ENCODE measurements at regions not wholly inside any gene's neighbourhood (a gene's known extent, or its start where the extent isn't known, plus 50 kb on each side); places are given as distances from the start of the nearest gene placed in this dataset.

DNA sequence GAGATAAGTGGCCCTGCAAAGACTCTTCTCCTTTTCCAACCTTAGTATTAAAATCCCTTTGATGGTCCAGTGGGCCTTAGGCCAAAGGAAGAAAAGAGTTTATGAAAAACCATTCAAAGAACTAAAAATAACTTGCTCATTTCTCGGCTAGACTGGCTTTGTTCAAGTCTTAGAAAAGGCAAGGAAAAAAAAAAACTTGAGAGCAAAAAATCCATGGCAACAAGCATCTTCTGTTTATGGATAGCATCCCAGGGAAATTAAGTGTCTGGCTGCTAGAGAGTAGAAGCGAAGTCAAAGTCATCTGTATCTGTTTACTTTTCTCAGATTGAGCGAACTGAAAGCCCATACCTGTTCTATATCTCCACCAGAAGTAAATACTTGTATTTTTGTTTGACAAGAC lies 129.6 kb downstream of the KCTD15 start:
- Histone ChIP-seq H3K27ac (ENCODE audit: low read depth, low read length) (no peak overlapping the region), H3F3A (ENCODE audit: control insufficient read depth, insufficient read depth) (no peaks in the 10 kb centered on the region), H3K79me2 (ENCODE audit: control insufficient read depth, low read length) (no peaks in the 10 kb centered on the region), H3K9me3 (ENCODE audit: control insufficient read depth, insufficient read depth, low read length) (no peaks in the 10 kb centered on the region), H3K27me3 (ENCODE audit: control insufficient read depth, low read length) (no peaks in the 10 kb centered on the region), H3K9me2 (replicated peaks; ENCODE audit: control insufficient read depth, low read length) (no peaks in the 10 kb centered on the region), H3K4me3 (ENCODE audit: low read length) (no peak overlapping the region), H3K4me1 (ENCODE audit: control insufficient read depth, low read length) (no peaks in the 10 kb centered on the region), H4K20me1 (ENCODE audit: control insufficient read depth, insufficient read depth, low read depth, low read length) (no peaks in the 10 kb centered on the region), H3K4me2 (ENCODE audit: low read length) (no peak overlapping the region), H3K36me3 (ENCODE audit: control insufficient read depth, low read length) (no peaks in the 10 kb centered on the region)
- TF ChIP-seq, protein P1, sequence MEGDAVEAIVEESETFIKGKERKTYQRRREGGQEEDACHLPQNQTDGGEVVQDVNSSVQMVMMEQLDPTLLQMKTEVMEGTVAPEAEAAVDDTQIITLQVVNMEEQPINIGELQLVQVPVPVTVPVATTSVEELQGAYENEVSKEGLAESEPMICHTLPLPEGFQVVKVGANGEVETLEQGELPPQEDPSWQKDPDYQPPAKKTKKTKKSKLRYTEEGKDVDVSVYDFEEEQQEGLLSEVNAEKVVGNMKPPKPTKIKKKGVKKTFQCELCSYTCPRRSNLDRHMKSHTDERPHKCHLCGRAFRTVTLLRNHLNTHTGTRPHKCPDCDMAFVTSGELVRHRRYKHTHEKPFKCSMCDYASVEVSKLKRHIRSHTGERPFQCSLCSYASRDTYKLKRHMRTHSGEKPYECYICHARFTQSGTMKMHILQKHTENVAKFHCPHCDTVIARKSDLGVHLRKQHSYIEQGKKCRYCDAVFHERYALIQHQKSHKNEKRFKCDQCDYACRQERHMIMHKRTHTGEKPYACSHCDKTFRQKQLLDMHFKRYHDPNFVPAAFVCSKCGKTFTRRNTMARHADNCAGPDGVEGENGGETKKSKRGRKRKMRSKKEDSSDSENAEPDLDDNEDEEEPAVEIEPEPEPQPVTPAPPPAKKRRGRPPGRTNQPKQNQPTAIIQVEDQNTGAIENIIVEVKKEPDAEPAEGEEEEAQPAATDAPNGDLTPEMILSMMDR (IDR thresholded peaks at IDR 0.05; ENCODE audit: low read depth, low read length, poor library complexity, severe bottlenecking) = no peak
- TF ChIP-seq EZH2phosphoT487 (IDR thresholded peaks at IDR 0.05; ENCODE audit: borderline replicate concordance, low read length) = no peak

DNA sequence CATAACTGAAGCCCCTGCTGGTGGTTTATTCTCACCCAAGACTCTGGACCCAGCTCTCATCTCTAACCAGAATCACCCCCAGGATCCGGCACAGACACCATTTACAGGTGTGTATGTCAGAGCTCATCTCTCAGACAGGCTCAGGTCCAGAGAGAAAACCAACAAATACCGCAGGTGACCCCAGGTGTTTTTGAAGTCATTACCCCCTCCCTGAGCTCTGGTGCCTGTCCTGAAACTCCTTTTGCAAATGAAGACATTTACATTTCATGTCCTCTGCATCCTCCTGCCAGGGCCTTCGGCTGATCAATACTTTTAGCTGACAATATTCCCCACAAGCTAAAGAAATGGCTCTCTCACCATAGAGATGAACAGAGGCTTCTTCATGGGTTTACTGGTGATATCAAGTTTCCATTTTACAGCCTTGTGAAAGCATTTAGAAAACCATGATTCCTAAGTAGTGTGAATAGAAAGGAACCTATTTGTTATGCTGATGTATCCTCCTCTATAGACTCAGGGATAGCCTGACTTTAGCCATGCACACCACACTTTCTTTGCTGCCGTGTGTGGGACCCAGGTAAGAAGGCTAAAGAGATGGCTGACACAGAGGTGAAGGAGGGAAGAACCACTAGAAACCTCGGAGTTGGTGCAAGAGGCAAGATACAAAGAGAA lies 131.3 kb downstream of the KCTD15 start:
- Histone ChIP-seq H3K27ac (ENCODE audit: low read depth, low read length) (no peak overlapping the region), H3K9me2 (replicated peaks; ENCODE audit: control insufficient read depth, low read length) (no peaks in the 10 kb centered on the region), H3K36me3 (ENCODE audit: control insufficient read depth, low read length) (no peaks in the 10 kb centered on the region), H4K20me1 (ENCODE audit: control insufficient read depth, insufficient read depth, low read depth, low read length) (no peaks in the 10 kb centered on the region), H3K9me3 (ENCODE audit: control insufficient read depth, insufficient read depth, low read length) (no peaks in the 10 kb centered on the region), H3K79me2 (ENCODE audit: control insufficient read depth, low read length) (no peaks in the 10 kb centered on the region), H3F3A (ENCODE audit: control insufficient read depth, insufficient read depth) (no peaks in the 10 kb centered on the region), H3K4me1 (ENCODE audit: control insufficient read depth, low read length) (no peaks in the 10 kb centered on the region), H3K4me3 (ENCODE audit: low read length) (no peak overlapping the region), H3K4me2 (ENCODE audit: low read length) (no peak overlapping the region), H3K27me3 (ENCODE audit: control insufficient read depth, low read length) (no peaks in the 10 kb centered on the region)
- TF ChIP-seq, protein P1 (IDR thresholded peaks at IDR 0.05; ENCODE audit: low read depth, low read length, poor library complexity, severe bottlenecking) = no peak
- TF ChIP-seq EZH2phosphoT487 (IDR thresholded peaks at IDR 0.05; ENCODE audit: borderline replicate concordance, low read length) = no peak

DNA sequence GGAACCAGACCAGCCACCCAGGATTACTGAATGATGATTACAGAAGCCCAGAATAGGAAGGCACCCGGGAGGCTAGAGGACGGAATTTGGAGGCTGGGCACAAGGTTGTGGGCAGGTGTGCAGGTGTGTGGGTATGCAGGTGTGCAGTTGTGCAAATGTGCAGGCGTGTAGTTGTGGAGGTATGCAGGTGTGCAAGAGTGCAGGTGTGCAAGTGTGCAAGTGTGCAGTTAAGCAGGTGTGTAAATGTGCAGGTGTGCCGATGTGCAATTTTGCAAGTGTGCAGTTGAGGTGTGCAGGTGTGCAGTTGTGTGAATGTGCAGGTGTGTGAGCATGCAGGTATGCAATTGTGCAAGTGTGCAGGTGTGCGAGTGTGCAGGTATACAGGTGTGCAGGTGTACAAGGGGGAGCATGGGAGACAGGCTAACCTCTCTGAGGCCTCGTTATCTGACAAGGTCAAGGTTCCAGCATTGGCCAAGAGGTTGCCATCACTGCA lies 131.8 kb downstream of the KCTD15 start:
- Histone ChIP-seq H3K36me3 (ENCODE audit: control insufficient read depth, low read length) (no peaks in the 10 kb centered on the region), H3K27me3 (ENCODE audit: control insufficient read depth, low read length) (no peaks in the 10 kb centered on the region), H3F3A (ENCODE audit: control insufficient read depth, insufficient read depth) (no peaks in the 10 kb centered on the region), H3K4me2 (ENCODE audit: low read length) (no peak overlapping the region), H3K9me3 (ENCODE audit: control insufficient read depth, insufficient read depth, low read length) (no peaks in the 10 kb centered on the region), H3K9me2 (replicated peaks; ENCODE audit: control insufficient read depth, low read length) (no peaks in the 10 kb centered on the region), H3K4me3 (ENCODE audit: low read length) (no peak overlapping the region), H3K27ac (ENCODE audit: low read depth, low read length) (no peak overlapping the region), H3K4me1 (ENCODE audit: control insufficient read depth, low read length) (no peaks in the 10 kb centered on the region), H3K79me2 (ENCODE audit: control insufficient read depth, low read length) (no peaks in the 10 kb centered on the region), H4K20me1 (ENCODE audit: control insufficient read depth, insufficient read depth, low read depth, low read length) (no peaks in the 10 kb centered on the region)
- TF ChIP-seq EZH2phosphoT487 (IDR thresholded peaks at IDR 0.05; ENCODE audit: borderline replicate concordance, low read length) = no peak
- TF ChIP-seq, protein P1 (IDR thresholded peaks at IDR 0.05; ENCODE audit: low read depth, low read length, poor library complexity, severe bottlenecking) = no peak
